IPS DF 6.9 (cell line): ENCODE measurements at regions not wholly inside any gene's neighbourhood (a gene's known extent, or its start where the extent isn't known, plus 50 kb on each side); places are given as distances from the start of the nearest gene placed in this dataset.

ENCODE experiments used
- DNase-seq: peaks from one replicate; pipeline ENCODE4 v3.0.0-alpha.2; 2013; ENCODE audit warnings: low read depth, low spot score
- H3K27ac ChIP-seq: one replicate; pipeline ENCODE4 v1.5.1; 2013; ENCODE audit warnings: low read length, control low read depth
- H3K27me3 ChIP-seq: 2 replicates; pipeline ENCODE4 v1.6.1; 2013; ENCODE audit warnings: mild to moderate bottlenecking, low read length; ENCODE audit not compliant: control insufficient read depth, insufficient read depth
- H3K36me3 ChIP-seq: 2 replicates; pipeline ENCODE4 v1.6.1; 2013; ENCODE audit warnings: low read length; ENCODE audit not compliant: control insufficient read depth, insufficient read depth
- H3K4me1 ChIP-seq: 2 replicates; pipeline ENCODE4 v1.6.1; 2013; ENCODE audit warnings: low read length; ENCODE audit not compliant: control insufficient read depth, insufficient read depth
- H3K4me3 ChIP-seq: 2 replicates; pipeline ENCODE4 v1.5.1; 2013; ENCODE audit warnings: mild to moderate bottlenecking, low read length
- H3K9me3 ChIP-seq: 2 replicates; pipeline ENCODE4 v1.6.1; 2013; ENCODE audit warnings: low read length, inconsistent platforms; ENCODE audit not compliant: control insufficient read depth, insufficient read depth
- WGBS: extraction: QIAGEN DNeasy Blood & Tissue Kit; methylation state at CpG from one replicate; pipeline ENCODE4 v1.1.7; 2013; ENCODE audit warnings: mixed read lengths, missing lambda C conversion rate; ENCODE audit not compliant: insufficient read length, insufficient coverage; 5-methylcytosine and 5-hydroxymethylcytosine counted together

DNA sequence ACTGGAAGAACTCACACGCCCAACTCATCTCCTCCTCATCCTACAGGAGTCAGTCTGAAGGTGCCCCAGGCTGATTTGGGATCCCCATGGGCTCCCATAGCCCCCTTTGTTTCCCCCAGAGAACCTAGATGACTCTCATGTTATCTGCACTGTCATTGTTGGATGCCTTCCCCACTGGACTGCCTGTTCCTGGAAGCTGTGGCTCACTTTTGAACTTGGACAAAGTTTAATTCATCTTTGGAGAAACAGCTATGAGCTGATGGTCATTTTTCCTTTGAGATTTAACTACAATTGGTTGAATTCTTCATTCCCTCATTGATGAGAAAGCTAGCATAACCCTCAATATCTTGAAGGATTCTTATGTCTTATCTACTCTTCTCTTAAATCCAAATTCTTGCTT is 186.6 kb downstream of the SALL1 start:
- Histone ChIP-seq H3K4me1 (no peaks in the 10 kb centered on the region), H3K27me3 (no peaks in the 10 kb centered on the region), H3K9me3 (no peaks in the 10 kb centered on the region), H3K4me3 (no peak overlapping the region), H3K36me3 (no peaks in the 10 kb centered on the region), H3K27ac (no peak overlapping the region)
- no peak for DNase-seq
- WGBS, result no CpG with 5 or more reads among the region's 1 CpG

DNA sequence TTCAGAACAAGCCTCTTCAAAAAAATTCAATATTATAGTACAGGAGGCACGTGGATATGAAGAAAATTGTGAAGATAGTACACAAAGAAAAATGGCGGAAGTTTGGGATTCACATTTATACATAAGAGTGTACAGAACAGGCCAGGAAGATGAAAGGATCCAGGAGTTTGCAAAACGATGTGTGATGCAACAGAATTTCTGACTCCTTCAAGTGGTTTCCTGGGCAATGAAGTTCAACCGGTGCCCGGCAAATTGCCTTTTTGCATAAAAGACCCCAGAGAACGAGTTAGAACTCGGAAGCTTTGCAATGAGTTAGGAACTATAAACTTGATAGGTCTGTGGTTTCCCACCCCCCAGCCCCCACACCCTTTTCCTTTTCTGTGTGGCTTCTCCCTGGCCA is 189.1 kb downstream of the SALL1 start:
- no peak for DNase-seq
- Histone ChIP-seq H3K4me1 (no peaks in the 10 kb centered on the region), H3K4me3 (no peak overlapping the region), H3K9me3 (no peaks in the 10 kb centered on the region), H3K27me3 (no peaks in the 10 kb centered on the region), H3K27ac (no peak overlapping the region), H3K36me3 (no peaks in the 10 kb centered on the region)
- no CpG with 5 or more reads among the region's 7 CpGs for WGBS

DNA sequence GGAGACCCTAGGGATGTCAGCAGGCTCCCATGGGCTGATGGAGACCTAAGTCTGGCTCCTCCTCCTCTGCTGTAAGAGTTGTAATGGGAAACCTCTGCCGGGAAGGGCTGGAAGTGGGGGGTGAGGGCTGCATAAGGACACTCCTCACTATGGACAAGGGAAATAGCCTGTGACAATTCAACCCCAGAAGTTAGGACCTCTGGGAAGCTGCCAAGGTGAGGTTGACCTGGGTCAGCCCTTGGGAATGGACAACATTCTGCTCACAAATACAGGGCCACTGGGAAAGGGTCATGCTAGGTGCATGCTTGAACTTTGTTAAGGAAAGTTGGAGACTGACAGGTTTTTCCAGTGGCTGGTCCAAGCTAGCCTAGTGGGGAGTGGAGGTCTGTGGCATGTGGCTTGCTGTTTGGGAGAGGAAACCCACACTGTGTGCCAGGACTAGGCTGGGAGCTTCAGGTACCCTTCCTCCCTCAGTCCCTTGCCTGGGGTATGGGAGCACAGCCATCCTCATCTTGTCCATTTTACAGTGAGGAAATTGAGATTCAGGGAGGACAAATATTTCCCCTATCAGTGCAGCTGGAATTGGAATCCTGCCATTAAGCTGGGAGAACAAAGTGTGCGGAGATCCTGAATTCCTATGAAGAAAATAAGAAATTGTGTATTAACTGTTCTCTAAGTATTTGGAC is 190.4 kb downstream of the SALL1 start:
- H3K4me3 ChIP-seq, result no peak overlapping the region
- WGBS, result no CpG with 5 or more reads among the region's 2 CpGs
- no peaks in the 10 kb centered on the region for H3K4me1 ChIP-seq
- H3K9me3 ChIP-seq, result no peaks in the 10 kb centered on the region
- H3K27me3 ChIP-seq, result no peaks in the 10 kb centered on the region
- no peaks in the 10 kb centered on the region for H3K36me3 ChIP-seq
- H3K27ac ChIP-seq, result no peak overlapping the region
- no peak for DNase-seq

DNA sequence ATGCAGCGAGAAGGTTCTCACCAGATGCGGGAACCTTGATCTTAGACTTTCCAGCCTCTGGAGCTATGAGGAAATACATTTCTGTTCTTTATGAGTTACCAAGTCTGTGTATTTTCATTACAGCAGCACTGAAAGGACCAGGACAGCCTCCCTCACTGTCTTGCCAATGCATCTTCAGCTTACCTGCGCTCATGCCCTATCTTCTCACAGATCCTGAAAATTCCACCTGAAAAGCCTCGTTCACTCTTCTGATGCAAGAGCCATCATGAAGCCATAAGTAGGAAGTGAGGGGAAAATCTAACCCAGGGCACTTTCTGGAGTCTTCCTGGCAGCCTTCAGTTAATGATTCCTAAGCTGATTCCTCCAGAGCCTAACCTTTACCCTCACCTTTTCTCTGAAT is 194.0 kb downstream of the SALL1 start:
- H3K27me3 ChIP-seq, result no peaks in the 10 kb centered on the region
- WGBS, result no CpG with 5 or more reads among the region's 4 CpGs
- H3K27ac ChIP-seq, result no peak overlapping the region

DNA sequence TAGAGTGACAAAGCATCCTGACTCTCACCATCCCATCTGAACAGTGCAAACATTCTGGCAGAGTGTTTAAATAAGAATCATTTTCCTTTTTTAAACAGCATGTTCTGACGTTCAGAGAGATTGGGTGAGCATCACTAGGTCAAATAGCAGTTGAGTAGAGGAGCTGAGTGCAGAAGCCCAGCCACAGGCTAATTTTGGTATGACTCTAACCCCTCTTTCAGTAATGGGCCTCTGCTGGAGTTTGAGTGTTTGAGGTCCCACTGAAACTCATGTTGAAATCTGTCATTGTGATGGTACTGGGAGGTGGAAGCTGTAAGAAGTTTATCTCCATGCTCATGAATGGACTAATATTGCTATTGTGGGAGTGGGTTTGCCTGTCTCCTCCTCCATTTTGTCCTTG is 194.4 kb downstream of the SALL1 start:
- no peaks in the 10 kb centered on the region for H3K4me1 ChIP-seq
- H3K36me3 ChIP-seq, result no peaks in the 10 kb centered on the region
- no peak overlapping the region for H3K4me3 ChIP-seq
- no peaks in the 10 kb centered on the region for H3K9me3 ChIP-seq
- WGBS, result no CpG with 5 or more reads among the region's 1 CpG
- no peak overlapping the region for H3K27ac ChIP-seq
- DNase-seq, result no peak
- H3K27me3 ChIP-seq, result no peaks in the 10 kb centered on the region

More for the DNA sequence above, 194.0 kb downstream of the SALL1 start:
- no peaks in the 10 kb centered on the region for H3K36me3 ChIP-seq
- no peak overlapping the region for H3K4me3 ChIP-seq
- no peak for DNase-seq
- no peaks in the 10 kb centered on the region for H3K4me1 ChIP-seq
- H3K9me3 ChIP-seq, result no peaks in the 10 kb centered on the region

DNA sequence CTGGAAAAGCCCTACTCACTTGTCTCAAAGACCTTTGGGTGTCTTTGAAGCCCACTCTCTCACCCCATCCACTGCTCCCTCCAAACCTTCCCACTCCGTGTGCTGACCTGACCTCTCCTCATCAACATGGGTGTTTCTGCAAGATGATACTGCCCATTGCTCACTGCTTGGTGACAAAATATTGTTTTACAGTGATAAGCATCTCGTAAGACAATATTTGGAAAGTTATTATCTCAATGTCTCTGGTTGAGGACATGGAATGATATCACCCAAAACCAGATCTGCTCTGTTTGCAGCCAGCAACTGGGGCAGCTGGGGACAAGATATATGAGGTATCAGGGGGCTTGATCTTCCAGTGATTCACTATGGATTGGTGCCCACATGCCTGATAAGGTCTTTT is 195.8 kb downstream of the SALL1 start:
- H3K4me1 ChIP-seq, result no peaks in the 10 kb centered on the region
- no peak overlapping the region for H3K4me3 ChIP-seq
- H3K9me3 ChIP-seq, result no peaks in the 10 kb centered on the region
- no peaks in the 10 kb centered on the region for H3K36me3 ChIP-seq
- H3K27me3 ChIP-seq, result no peaks in the 10 kb centered on the region
- no peak overlapping the region for H3K27ac ChIP-seq
- no peak for DNase-seq
- WGBS, result no CpG with 5 or more reads among the region's 2 CpGs

DNA sequence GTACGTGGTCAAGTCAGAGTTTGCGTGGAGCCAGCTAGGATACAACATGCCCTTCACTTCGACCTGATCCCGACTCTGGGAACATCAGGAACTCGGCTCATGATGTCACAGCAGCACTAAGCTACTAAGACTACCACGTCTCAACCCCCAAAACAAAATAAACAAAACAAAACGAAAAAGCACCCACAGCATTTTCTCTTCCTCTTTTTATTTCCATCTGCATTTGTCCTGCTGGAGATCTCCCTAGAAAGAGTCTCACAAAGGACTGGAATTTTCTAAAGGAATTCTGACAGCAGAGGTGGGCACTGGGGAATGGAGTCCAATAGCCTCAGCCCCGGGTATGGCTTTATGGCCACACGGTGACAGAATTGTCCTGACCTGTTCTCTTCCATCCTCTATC is 196.6 kb downstream of the SALL1 start:
- 100% methylated on average over 2 of the region's 9 CpGs for WGBS
- Histone ChIP-seq H3K36me3 (no peaks in the 10 kb centered on the region), H3K27me3 (no peaks in the 10 kb centered on the region), H3K27ac (no peak overlapping the region), H3K4me1 (no peaks in the 10 kb centered on the region), H3K4me3 (no peak overlapping the region), H3K9me3 (no peaks in the 10 kb centered on the region)
- DNase-seq, result no peak

DNA sequence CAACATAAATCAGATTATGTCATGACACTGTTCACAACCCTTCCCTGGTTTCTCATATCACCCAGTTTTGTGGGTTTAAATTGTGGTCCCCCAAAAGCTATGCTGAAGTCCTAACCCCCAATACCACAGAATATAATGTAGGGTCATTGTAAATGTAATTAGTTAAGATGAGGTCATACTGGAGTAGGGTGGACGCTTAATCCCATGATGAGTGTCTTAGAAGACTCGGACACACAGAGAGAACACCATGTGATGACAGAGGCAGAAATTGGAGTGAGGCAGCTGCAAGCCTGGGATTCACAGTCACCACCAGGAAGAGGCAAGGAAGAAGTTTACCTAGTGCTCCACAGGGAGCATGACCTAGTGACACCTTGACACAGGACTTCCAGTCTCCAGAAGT is 197.8 kb downstream of the SALL1 start:
- no peak for DNase-seq
- no CpG with 5 or more reads among the region's 2 CpGs for WGBS
- Histone ChIP-seq H3K9me3 (no peaks in the 10 kb centered on the region), H3K36me3 (no peaks in the 10 kb centered on the region), H3K4me1 (no peaks in the 10 kb centered on the region), H3K4me3 (no peak overlapping the region), H3K27me3 (no peaks in the 10 kb centered on the region), H3K27ac (no peak overlapping the region)

DNA sequence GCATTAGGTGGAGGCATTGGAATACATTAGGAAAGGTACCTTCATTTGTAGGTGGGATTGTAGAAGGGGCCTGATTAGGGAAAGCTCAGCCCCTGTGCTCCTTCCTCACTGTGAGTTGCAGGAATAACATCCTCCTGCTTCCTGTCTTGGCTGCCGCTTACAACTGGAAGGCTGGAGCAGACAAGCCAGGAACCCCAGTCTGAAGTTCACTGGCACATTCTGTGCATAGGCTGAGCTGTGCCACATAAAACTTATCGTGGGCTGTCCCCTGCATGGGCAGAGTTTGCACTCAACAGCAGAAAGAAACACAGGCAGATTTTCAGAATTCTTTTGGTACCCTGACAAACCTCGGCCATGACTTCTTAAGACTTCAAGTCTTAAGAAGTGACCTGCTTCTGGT is 200.1 kb downstream of the SALL1 start:
- no peak overlapping the region for H3K27ac ChIP-seq
- no peak for DNase-seq
- no CpG with 5 or more reads among the region's 3 CpGs for WGBS
- no peaks in the 10 kb centered on the region for H3K27me3 ChIP-seq
- no peaks in the 10 kb centered on the region for H3K4me1 ChIP-seq
- H3K9me3 ChIP-seq, result no peaks in the 10 kb centered on the region
- no peak overlapping the region for H3K4me3 ChIP-seq
- H3K36me3 ChIP-seq, result no peaks in the 10 kb centered on the region

DNA sequence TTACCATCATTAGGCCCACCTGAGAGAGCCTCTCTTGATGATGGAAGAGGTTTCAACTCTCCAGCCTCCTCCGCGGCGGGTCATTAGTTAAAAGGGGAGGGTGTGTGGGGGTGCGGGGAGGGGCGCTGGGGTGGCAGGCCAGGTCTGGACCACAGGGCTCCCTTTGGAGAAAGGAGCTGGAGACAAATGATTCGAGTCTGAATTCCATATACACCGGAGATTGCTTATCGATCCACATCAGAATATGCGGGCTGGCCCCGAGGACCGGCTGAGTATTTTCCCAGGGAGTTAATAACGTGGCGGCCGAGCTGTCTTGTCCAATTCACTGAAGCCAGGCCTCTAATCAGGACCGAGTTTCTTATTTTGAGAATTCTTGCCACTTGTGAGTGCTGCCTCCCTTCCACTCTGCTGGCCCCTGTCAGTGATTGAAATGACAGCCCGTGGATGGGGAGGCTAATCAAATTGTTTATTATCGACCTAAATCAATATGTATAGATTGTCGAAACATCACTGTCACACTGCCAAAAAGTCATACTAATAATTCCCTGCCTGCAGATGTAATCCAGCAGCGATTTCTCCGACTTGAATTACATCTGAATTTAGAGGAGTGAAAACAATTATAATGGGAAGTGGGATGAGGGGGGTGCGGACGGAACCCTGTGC is 202.7 kb downstream of the SALL1 start:
- Histone ChIP-seq H3K36me3 (no peaks in the 10 kb centered on the region), H3K27ac (no peak overlapping the region), H3K4me3 (no peak overlapping the region), H3K9me3 (no peaks in the 10 kb centered on the region), H3K27me3 (no peaks in the 10 kb centered on the region), H3K4me1 (no peaks in the 10 kb centered on the region)
- DNase-seq, result no peak
- WGBS, result no CpG with 5 or more reads among the region's 22 CpGs

DNA sequence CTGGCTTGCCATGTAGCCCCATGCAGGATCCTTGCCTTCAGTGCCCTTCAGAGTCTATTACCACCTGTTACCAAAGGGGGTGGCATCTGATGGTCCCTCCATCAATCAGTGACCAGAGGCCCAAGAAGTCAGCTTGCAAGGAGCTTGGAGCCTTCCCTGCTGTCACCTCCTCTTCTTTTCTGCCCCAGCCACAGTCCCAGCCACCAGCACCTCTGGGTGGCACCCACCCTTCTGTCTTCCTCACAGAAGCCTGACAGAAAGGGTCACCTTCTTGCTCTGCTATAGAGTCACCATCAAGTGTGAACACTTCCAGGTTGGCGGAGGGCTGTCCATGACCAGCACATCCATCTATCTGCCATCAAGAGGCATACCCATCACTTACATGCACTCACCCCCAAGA is 203.2 kb downstream of the SALL1 start:
- no peak overlapping the region for H3K27ac ChIP-seq
- H3K4me3 ChIP-seq, result no peak overlapping the region
- no peak for DNase-seq
- no CpG with 5 or more reads among the region's 1 CpG for WGBS
- no peaks in the 10 kb centered on the region for H3K27me3 ChIP-seq
- no peaks in the 10 kb centered on the region for H3K4me1 ChIP-seq
- no peaks in the 10 kb centered on the region for H3K9me3 ChIP-seq
- no peaks in the 10 kb centered on the region for H3K36me3 ChIP-seq
